ENCODE measurements at regions not wholly inside any gene's neighbourhood (a gene's known extent, or its start where the extent isn't known, plus 50 kb on each side); places are given as distances from the start of the nearest gene placed in this dataset.
"Not testable (repeated sequence)": the region's sequence is repeated elsewhere in the genome, so short reads cannot be mapped to it uniquely, and the experiment has no call there.

- not testable (repeated sequence) for DNase-seq
These were observed 549.4 kb downstream of the TRAM1L1 start for GRCh38 chr4:116536024-116536423.

GRCh38 chr4:116531870-116532269 is 553.5 kb downstream of the TRAM1L1 start:
- DNase-seq: no peak

DNA sequence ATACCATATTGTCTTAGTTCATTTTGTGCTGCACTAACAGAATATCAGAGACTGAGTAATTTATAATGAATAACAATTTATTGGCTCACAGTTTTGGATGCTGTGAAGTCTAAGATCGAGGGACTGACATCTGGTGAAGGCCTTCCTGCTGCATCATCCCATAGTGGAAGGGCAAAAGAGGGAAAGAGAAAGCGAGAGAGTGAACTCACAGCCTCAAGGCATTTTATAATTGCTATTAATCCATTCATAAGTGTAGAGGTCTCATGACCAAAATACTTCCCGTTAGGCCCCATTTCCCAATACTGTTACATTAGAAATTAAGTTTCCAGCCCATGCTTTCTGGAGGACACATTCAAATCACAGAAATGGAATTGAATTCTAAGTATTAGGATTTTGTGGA is 554.4 kb downstream of the TRAM1L1 start:
- DNase-seq: no peak

GRCh38 chr4:116530048-116530447 is 555.3 kb downstream of the TRAM1L1 start:
- no peak for DNase-seq

GRCh38 chr4:116529129-116529528 is 556.2 kb downstream of the TRAM1L1 start:
- DNase-seq: no peak

DNA sequence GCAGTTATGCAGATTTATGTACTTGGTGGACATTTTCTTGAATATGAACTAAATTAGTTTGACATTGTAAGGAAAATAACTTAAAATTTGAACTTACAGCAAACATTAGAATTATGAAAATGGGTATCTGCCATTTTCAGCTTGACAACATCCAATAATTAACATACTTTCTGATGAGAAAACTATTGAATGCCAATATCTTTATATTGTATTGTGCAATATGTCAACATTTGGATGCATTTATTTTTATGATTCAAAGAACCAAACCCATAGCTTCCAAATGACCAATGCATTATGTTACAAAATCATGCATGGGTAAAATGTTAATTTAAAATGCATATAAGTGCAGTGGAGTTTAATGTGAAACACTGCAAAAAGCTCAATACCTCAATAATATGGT is 562.5 kb downstream of the TRAM1L1 start:
- no peak for DNase-seq

DNA sequence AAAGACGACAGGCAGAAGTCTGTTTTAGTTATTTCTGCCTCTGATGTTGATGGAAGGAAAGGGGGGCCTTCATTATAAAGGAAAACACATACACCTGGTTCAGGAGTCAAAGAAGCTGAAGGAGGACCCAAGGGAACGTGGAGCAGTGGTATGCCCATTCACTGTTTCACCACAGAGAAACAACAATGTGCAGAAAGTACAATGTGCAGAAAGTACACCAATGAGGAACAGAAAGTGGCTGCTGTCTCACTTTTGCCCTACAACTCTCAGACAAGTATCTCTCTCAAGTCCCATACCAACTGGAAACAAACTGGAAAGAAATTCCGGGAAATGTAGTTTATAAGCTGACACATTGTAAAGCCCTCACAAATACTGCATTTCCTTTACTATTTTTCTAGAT is 564.5 kb downstream of the TRAM1L1 start:
- no peak for DNase-seq

- DNase-seq: no peak
These were observed 568.7 kb downstream of the TRAM1L1 start for GRCh38 chr4:116516711-116517110.

GRCh38 chr4:116515959-116516358 is 569.4 kb downstream of the TRAM1L1 start:
- no peak for DNase-seq

DNA sequence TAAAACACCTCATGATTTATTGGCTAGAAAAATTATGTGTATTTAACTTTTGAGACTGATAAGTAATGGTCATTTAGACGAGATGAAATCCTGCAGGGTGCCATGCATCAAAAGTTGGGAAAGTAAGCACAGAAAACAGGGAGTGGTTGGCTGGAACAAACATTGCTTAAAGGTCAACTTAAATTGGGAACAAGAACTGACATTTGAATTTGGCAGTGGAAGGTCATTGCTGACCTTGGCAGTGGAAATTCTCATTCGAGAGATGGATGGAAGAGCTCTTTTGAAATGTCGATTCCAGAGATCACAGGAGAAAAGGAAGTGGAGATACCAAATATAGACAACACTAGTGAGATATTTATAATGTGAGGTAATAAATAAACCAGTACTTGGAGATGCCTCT is 572.8 kb downstream of the TRAM1L1 start:
- no peak for DNase-seq

DNA sequence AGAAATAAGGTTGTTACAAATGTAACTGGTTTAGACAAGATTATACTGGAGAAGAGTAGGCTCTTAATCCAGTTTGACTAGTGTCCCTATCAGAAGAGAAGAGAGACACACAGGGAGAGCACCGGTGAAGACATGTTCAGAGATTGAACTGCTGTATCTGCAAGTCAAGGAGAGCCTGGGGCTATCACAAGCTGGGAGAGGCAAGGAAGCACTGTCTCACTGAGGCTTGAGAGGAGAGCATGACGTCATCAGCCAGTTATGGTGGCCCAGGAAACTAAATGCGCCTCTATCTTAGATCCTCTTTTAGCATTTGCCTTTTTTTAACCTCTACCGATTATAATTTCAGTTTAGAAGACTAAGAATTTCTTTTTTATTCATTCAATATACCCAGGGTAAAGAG is 583.4 kb downstream of the TRAM1L1 start:
- DNase-seq: no peak

DNA sequence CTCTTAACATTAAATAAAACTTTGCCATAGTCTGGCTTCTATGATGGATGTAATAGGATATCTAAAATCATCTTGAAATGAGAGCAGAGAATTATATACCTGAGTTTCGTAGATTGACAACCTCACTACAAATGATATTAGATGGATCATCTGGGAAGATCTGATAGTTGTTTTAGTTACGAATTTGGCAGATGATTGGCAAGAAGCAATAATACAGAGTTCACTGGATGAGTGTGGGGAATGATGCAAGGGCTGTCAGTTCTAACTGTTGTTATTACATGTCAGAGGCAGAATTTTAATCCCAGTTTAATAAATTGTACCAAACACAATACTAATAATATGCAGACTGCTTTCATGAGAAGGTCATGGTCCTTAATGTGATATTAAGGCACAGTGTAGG is 585.2 kb downstream of the TRAM1L1 start:
- DNase-seq: no peak

GRCh38 chr4:116489739-116490138 is 595.6 kb downstream of the TRAM1L1 start:
- DNase-seq: no peak

- no peak for DNase-seq
These were observed 599.0 kb downstream of the TRAM1L1 start for GRCh38 chr4:116486401-116486800.

GRCh38 chr4:116480546-116480945 is 604.8 kb downstream of the TRAM1L1 start:
- DNase-seq: peak; percentile 7

DNA sequence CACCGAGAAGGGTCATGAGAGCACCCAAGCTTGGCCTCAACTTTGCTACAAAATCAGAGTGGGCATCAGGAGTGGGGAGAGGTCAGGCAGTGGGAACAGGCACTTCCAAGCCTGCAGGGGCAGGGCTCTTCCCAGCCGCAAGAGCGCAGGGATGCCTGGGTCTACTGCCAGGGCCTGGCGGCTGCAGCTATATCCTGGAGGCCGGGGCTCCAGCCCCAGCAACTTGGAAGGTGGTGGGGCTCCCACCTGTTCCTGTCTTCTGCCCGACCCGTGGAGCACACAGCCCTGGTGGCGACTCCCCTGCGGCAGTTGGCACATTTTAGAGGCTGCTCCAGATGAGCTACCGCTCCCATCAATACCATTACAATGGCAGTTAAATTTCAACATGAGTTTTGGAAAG is 607.0 kb downstream of the TRAM1L1 start:
- DNase-seq: no peak

DNA sequence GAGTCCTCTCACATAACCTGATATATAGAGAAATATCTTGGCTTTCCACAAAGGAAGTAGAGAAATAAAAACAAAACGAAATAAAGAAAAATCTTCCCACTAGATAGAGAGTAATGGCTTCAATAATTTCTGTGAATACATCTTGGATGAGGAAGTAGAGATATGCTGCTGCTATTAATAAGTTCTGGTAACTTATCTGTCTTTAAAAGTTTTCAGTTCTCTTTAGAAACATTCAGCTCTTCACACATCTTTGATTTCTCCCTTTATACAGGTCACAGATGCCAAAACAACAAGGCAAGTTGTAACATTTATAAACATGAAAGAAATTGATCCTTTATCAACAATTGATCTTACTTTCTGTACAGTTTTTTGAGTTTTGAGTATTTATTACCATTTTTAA is 615.8 kb downstream of the TRAM1L1 start:
- DNase-seq: no peak

DNA sequence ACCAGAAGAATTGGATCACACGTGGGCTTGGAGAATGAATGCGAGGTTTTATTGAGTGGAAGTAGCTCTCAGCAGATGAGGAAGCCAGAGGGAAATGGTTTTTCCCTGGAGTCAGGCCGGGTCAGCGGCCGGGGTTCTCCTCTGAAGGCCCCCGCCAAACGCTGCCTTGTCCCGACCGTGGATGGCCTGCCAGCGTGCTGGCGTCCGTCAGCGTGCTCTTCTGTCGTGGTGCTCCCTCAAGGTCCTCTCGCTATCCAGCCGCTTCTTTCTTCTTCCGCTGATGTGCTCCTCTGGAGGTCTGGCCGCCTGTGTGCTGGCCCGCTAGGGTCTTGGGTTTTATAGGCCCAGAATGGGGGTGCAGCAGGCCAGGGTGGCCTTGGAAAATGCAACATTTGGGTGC is 632.2 kb downstream of the TRAM1L1 start:
- DNase-seq: no peak

DNA sequence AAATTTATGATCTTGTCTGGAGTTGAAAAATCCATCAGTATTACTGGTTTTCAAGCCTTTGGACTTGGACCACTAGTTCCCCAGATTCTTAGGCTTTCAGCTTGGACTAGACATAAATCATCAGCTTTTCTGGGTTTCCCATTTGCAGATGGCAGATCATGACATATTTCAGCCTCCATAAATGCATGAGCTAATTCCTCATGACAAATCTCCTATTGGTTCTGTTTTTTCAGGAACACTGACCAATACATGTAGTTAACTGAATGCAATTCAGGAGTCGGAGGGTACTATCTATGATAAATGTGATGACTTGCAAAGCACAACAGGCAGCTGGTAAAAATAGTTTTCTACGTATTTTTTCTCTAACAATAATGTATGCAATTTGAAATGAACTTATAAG is 635.6 kb downstream of the TRAM1L1 start:
- no peak for DNase-seq

- no peak for DNase-seq
These were observed 641.3 kb downstream of the TRAM1L1 start for GRCh38 chr4:116444117-116444516.

DNA sequence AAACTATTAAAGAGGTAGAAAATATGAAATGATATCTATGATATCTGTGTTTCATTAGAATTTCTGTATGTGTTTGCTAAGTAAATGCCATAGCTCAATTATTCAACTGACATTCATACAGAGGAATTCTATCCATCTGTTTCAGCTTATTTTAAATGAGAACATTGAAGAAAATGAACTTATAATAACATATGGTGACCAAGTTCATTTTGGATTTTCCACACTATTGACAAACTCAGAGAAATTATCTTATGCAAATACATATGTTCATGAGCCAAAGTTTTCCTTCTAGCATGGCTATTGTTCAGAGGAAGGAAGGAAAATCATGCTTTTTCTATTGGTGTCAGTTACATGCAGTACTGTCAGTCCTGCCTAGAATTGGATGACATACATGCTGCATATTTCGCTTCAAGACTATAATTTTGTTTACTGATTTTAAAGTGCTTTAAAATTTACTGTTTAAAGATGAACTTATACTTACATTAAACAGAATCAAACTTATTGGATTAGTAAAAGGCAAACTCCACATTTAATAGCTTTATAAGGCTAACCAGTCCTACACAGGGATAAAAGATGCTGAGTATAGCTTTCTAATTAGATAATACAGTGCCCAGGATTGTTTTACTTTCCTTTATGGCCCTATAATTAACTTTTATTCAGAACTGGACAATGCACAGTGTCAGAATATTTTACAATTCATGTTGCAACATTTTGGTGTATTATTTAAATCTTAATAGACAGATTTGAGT is 646.2 kb downstream of the TRAM1L1 start:
- DNase-seq: no peak

GRCh38 chr4:116438417-116438816 is 647.0 kb downstream of the TRAM1L1 start:
- no peak for DNase-seq

- no peak for DNase-seq
These were observed 657.7 kb downstream of the TRAM1L1 start for GRCh38 chr4:116427666-116428065.

DNA sequence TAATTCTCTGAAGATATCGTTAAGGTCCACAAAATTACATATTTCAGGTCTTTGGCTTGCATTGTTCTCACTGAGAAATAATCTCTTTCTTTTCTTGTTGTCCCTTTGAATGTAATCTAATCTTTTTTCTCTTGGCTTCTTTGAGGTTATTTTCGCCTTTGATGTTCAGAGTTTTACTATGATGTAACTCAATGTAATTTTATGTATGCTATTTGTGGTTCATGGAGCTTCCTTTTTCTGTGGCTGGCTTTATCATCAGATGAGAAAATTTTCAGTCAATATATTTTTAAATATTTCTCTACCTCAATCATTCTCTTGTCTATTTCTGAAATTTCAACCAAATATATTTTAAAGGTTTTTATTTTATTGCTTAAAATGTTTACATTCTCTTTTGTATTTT is 672.2 kb downstream of the TRAM1L1 start:
- DNase-seq: no peak

- no peak for DNase-seq
These were observed 684.1 kb downstream of the TRAM1L1 start for GRCh38 chr4:116401293-116401692.

Measured in retina (tissue), 1 donor.